BLaER1 (cell line): ENCODE measurements at regions not wholly inside any gene's neighbourhood (a gene's known extent, or its start where the extent isn't known, plus 50 kb on each side); places are given as distances from the start of the nearest gene placed in this dataset.

ENCODE experiments used
- H3K27ac ChIP-seq: shearing (Covaris generic); formaldehyde crosslinking; 2 replicates; pipeline ENCODE4 v1.8.1; 2022
- H3K27me3 ChIP-seq: shearing (Covaris generic); formaldehyde crosslinking; 2 replicates; pipeline ENCODE4 v1.8.1; 2022
- H3K36me3 ChIP-seq: shearing (Covaris generic); formaldehyde crosslinking; 2 replicates; pipeline ENCODE4 v1.8.1; 2022
- H3K4me1 ChIP-seq: shearing (Covaris generic); formaldehyde crosslinking; 2 replicates; pipeline ENCODE4 v1.8.1; 2022
- H3K4me2 ChIP-seq: shearing (Covaris generic); formaldehyde crosslinking; 2 replicates; pipeline ENCODE4 v1.8.1; 2022
- H3K4me3 ChIP-seq: shearing (Covaris generic); formaldehyde crosslinking; 2 replicates; pipeline ENCODE4 v1.8.1; 2022
- H3K9ac ChIP-seq: shearing (Covaris generic); formaldehyde crosslinking; 2 replicates; pipeline ENCODE4 v1.8.1; 2022
- H3K9me3 ChIP-seq: shearing (Covaris generic); formaldehyde crosslinking; 2 replicates; pipeline ENCODE4 v1.8.1; 2022
- H4K20me1 ChIP-seq: shearing (Covaris generic); formaldehyde crosslinking; 2 replicates; pipeline ENCODE4 v1.8.1; 2022
- Cebpa-rat ChIP-seq: shearing (Covaris generic); IDR thresholded peaks from 2 replicates; pipeline ENCODE4 v1.8.1; 2022

GRCh38 chr15:61442821-61443220 is 213.7 kb upstream of the RORA start:
- no peaks in the 10 kb centered on the region for H3K27me3 ChIP-seq
- H3K36me3 ChIP-seq, result no peaks in the 10 kb centered on the region
- H3K9me3 ChIP-seq, result peaks cover 16% of the 10 kb centered on the region
- no peak overlapping the region for H3K4me3 ChIP-seq
- H3K9ac ChIP-seq, result no peak overlapping the region
- H3K4me2 ChIP-seq, result no peak overlapping the region
- H4K20me1 ChIP-seq, result no peaks in the 10 kb centered on the region
- TF ChIP-seq Cebpa-rat, result no peak
- no peaks in the 10 kb centered on the region for H3K4me1 ChIP-seq
- H3K27ac ChIP-seq, result no peak overlapping the region

- Histone ChIP-seq H3K9ac (no peak overlapping the region), H3K27ac (no peak overlapping the region), H4K20me1 (no peaks in the 10 kb centered on the region), H3K36me3 (no peaks in the 10 kb centered on the region), H3K4me1 (no peaks in the 10 kb centered on the region), H3K27me3 (no peaks in the 10 kb centered on the region), H3K4me2 (no peak overlapping the region), H3K9me3 (peaks cover 16% of the 10 kb centered on the region), H3K4me3 (no peak overlapping the region)
- no peak for TF ChIP-seq Cebpa-rat
Observed at GRCh38 chr15:61441891-61442290, 212.8 kb upstream of the RORA start.

- Histone ChIP-seq H3K4me3 (no peak overlapping the region), H3K27ac (no peak overlapping the region), H3K36me3 (no peaks in the 10 kb centered on the region), H3K9me3 (no peaks in the 10 kb centered on the region), H3K27me3 (no peaks in the 10 kb centered on the region), H4K20me1 (no peaks in the 10 kb centered on the region), H3K4me2 (no peak overlapping the region), H3K4me1 (no peaks in the 10 kb centered on the region), H3K9ac (no peak overlapping the region)
- TF ChIP-seq Cebpa-rat, result no peak
Observed at GRCh38 chr15:61426466-61426865, 197.4 kb upstream of the RORA start.

GRCh38 chr15:61425934-61426333 is 196.8 kb upstream of the RORA start:
- H3K36me3 ChIP-seq, result no peaks in the 10 kb centered on the region
- H3K4me2 ChIP-seq, result no peak overlapping the region

GRCh38 chr15:61422773-61423172 is 193.7 kb upstream of the RORA start:
- H3K27ac ChIP-seq, result no peak overlapping the region
- H3K9me3 ChIP-seq, result no peaks in the 10 kb centered on the region
- H3K4me2 ChIP-seq, result no peak overlapping the region
- no peak for TF ChIP-seq Cebpa-rat
- H3K27me3 ChIP-seq, result no peaks in the 10 kb centered on the region
- H3K36me3 ChIP-seq, result no peaks in the 10 kb centered on the region
- no peaks in the 10 kb centered on the region for H3K4me1 ChIP-seq
- H3K9ac ChIP-seq, result no peak overlapping the region
- no peak overlapping the region for H3K4me3 ChIP-seq
- H4K20me1 ChIP-seq, result no peaks in the 10 kb centered on the region

More at GRCh38 chr15:61425934-61426333, 196.8 kb upstream of the RORA start:
- H3K9ac ChIP-seq, result no peak overlapping the region
- H3K4me3 ChIP-seq, result no peak overlapping the region
- no peak for TF ChIP-seq Cebpa-rat
- no peaks in the 10 kb centered on the region for H3K9me3 ChIP-seq
- no peaks in the 10 kb centered on the region for H3K27me3 ChIP-seq
- no peak overlapping the region for H3K27ac ChIP-seq
- H3K4me1 ChIP-seq, result no peaks in the 10 kb centered on the region
- H4K20me1 ChIP-seq, result no peaks in the 10 kb centered on the region

GRCh38 chr15:61421938-61422337 is 192.8 kb upstream of the RORA start:
- no peak overlapping the region for H3K4me3 ChIP-seq
- no peaks in the 10 kb centered on the region for H3K4me1 ChIP-seq
- H3K9ac ChIP-seq, result no peak overlapping the region
- no peak for TF ChIP-seq Cebpa-rat
- no peak overlapping the region for H3K27ac ChIP-seq
- no peaks in the 10 kb centered on the region for H3K36me3 ChIP-seq
- no peaks in the 10 kb centered on the region for H3K27me3 ChIP-seq
- H3K9me3 ChIP-seq, result no peaks in the 10 kb centered on the region
- no peak overlapping the region for H3K4me2 ChIP-seq
- no peaks in the 10 kb centered on the region for H4K20me1 ChIP-seq

- no peaks in the 10 kb centered on the region for H3K4me1 ChIP-seq
- H4K20me1 ChIP-seq, result no peaks in the 10 kb centered on the region
- TF ChIP-seq Cebpa-rat, result no peak
- H3K4me2 ChIP-seq, result no peak overlapping the region
- no peaks in the 10 kb centered on the region for H3K36me3 ChIP-seq
- no peak overlapping the region for H3K27ac ChIP-seq
- H3K27me3 ChIP-seq, result no peaks in the 10 kb centered on the region
- H3K9ac ChIP-seq, result no peak overlapping the region
- H3K4me3 ChIP-seq, result no peak overlapping the region
- H3K9me3 ChIP-seq, result no peaks in the 10 kb centered on the region
Observed at GRCh38 chr15:61421470-61421869, 192.4 kb upstream of the RORA start.

GRCh38 chr15:61420546-61420945 is 191.4 kb upstream of the RORA start:
- H3K4me1 ChIP-seq, result no peaks in the 10 kb centered on the region
- no peak overlapping the region for H3K9ac ChIP-seq
- no peaks in the 10 kb centered on the region for H3K27me3 ChIP-seq
- H3K9me3 ChIP-seq, result no peaks in the 10 kb centered on the region
- H4K20me1 ChIP-seq, result no peaks in the 10 kb centered on the region
- no peak overlapping the region for H3K27ac ChIP-seq
- no peaks in the 10 kb centered on the region for H3K36me3 ChIP-seq
- no peak for TF ChIP-seq Cebpa-rat
- no peak overlapping the region for H3K4me3 ChIP-seq
- no peak overlapping the region for H3K4me2 ChIP-seq

- Histone ChIP-seq H3K9me3 (no peaks in the 10 kb centered on the region), H3K4me1 (no peaks in the 10 kb centered on the region), H3K36me3 (no peaks in the 10 kb centered on the region), H3K4me3 (no peak overlapping the region), H3K27ac (no peak overlapping the region), H3K27me3 (no peaks in the 10 kb centered on the region), H4K20me1 (no peaks in the 10 kb centered on the region), H3K4me2 (no peak overlapping the region), H3K9ac (no peak overlapping the region)
- no peak for TF ChIP-seq Cebpa-rat
Observed at GRCh38 chr15:61415617-61416120, 186.6 kb upstream of the RORA start.

GRCh38 chr15:61411902-61412510 is 182.9 kb upstream of the RORA start:
- Histone ChIP-seq H3K9me3 (no peaks in the 10 kb centered on the region), H3K27ac (no peak overlapping the region), H3K9ac (no peak overlapping the region), H3K4me1 (no peaks in the 10 kb centered on the region), H3K4me3 (no peak overlapping the region), H3K27me3 (no peaks in the 10 kb centered on the region), H3K4me2 (no peak overlapping the region), H3K36me3 (no peaks in the 10 kb centered on the region), H4K20me1 (no peaks in the 10 kb centered on the region)
- TF ChIP-seq Cebpa-rat, result no peak

- no peak overlapping the region for H3K27ac ChIP-seq
- H3K36me3 ChIP-seq, result no peaks in the 10 kb centered on the region
- no peak for TF ChIP-seq Cebpa-rat
Observed at GRCh38 chr15:61410662-61411061, 181.6 kb upstream of the RORA start.

More at GRCh38 chr15:61410662-61411061, 181.6 kb upstream of the RORA start:
- Histone ChIP-seq H3K27me3 (no peaks in the 10 kb centered on the region), H3K9ac (no peak overlapping the region), H3K4me2 (no peak overlapping the region), H4K20me1 (no peaks in the 10 kb centered on the region), H3K4me3 (no peak overlapping the region), H3K4me1 (no peaks in the 10 kb centered on the region), H3K9me3 (no peaks in the 10 kb centered on the region)
